Motor neuron (in vitro differentiated cells): ENCODE measurements at regions not wholly inside any gene's neighbourhood (a gene's known extent, or its start where the extent isn't known, plus 50 kb on each side); places are given as distances from the start of the nearest gene placed in this dataset.
A peak's percentile ranks its signal among the peaks of the same experiment; 100 is the strongest.
"Not testable (repeated sequence)": the region's sequence is repeated elsewhere in the genome, so short reads cannot be mapped to it uniquely, and the experiment has no call there.

ENCODE experiments used
- ATAC-seq, 8 experiments: fragments of 200-7000 bp; cut with Tn5 transposase; replicated peaks in 6 of 8; 2 replicates each; pipeline ENCODE4 v1.8.0; 2021; ENCODE audit warnings: mild to moderate bottlenecking in 8 of 8, moderate library complexity in 8 of 8
- H3K27ac ChIP-seq, 2 donors: fragments of 250-450 bp; sonication (Bioruptor Pico); 2 replicates each; pipeline ENCODE4 v1.9.0; 2021; ENCODE audit warnings: antibody characterized with exemption in 2 of 2, mild to moderate bottlenecking in 2 of 2, moderate library complexity in 1 of 2
- H3K4me1 ChIP-seq, 2 donors: fragments of 250-450 bp; sonication (Bioruptor Pico); replicated peaks in 1 of 2; 2 replicates each; pipeline ENCODE4 v1.6.1; 2021; ENCODE audit warnings: antibody characterized with exemption in 2 of 2, mild to moderate bottlenecking in 2 of 2, moderate library complexity in 1 of 2
- H3K4me3 ChIP-seq, 5 donors: fragments of 250-450 bp; sonication (Bioruptor Pico); 2 replicates each; pipeline ENCODE4 v1.9.0; 2021; ENCODE audit warnings: antibody characterized with exemption in 5 of 5, mild to moderate bottlenecking in 5 of 5, moderate library complexity in 4 of 5
- WGBS, 10 experiments: fragments of 450-650 bp; shearing (Covaris generic); methylation state at CpG; one replicate each; pipeline ENCODE4 v1.0.0; 2022; 5-methylcytosine and 5-hydroxymethylcytosine counted together
- in situ Hi-C, 9 experiments: fragments of 400-800 bp; cut with MboI; loops; one replicate each; pipeline ENCODE4 v1.15.0; 2021; ENCODE audit warnings: low sequenced_read_pairs in 9 of 9, low pct_unique_long_range_greater_than_20kb in 2 of 9; ENCODE audit not compliant: unreplicated experiment in 9 of 9

DNA sequence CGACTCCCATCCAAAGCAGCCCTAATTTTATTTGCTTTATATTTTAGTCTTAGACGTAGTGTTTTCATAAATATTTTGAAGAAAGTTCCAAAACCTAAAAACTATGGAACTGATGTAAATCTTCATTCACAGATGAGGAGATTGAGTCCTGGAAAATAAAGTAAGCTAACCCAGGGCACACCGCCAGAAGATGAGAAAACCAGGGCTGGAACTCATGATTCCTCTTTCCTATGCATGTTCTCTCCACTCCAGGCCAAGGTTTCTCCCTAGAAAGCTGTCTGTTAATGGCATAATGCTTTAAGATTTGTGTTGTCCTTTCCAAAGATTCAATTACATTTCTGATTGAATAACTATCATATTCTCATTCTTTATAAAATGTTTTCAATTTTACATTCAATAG lies 78.4 kb upstream of the ZC3H15 start:
- Histone ChIP-seq H3K27ac (no peak overlapping the region), H3K4me1 (no peaks in the 10 kb centered on the region), H3K4me3 (no peak overlapping the region)
- 20 to 100% (median 86%) methylated on average over 1 to 3 of the region's 3 CpGs; no CpG with 5 or more reads in 1 of the 10 experiments for WGBS, 10 experiments
- in situ Hi-C loops = no loop called here
- ATAC-seq = peak in 1 of 8 experiments; percentile 36

DNA sequence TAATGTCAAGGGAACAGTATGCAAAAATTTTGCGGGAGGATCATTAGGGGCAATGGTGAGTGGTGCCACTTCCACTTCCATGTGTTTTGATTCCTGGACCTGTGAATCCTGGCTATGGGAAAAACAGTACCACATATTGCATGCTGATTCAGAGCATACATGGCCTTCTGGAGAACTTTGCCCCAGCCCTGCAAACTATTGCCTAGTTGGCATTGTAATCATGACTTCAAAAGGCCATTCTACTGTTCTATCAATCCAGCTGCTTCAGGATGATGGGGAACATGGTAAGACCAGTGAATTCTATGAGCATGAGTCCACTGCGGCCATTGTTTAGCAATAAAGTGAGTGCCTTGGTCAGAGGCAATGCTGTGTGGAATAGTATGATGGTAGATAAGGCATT lies 75.3 kb upstream of the ZC3H15 start:
- in situ Hi-C loops = no loop called here
- Histone ChIP-seq H3K27ac (no peak overlapping the region), H3K4me1 (no peaks in the 10 kb centered on the region), H3K4me3 (no peak overlapping the region)
- WGBS, 10 experiments = 80 to 100% (median 100%) methylated on average over 1 to 2 of the region's 2 CpGs; no CpG with 5 or more reads in 3 of the 10 experiments
- no peak for ATAC-seq

DNA sequence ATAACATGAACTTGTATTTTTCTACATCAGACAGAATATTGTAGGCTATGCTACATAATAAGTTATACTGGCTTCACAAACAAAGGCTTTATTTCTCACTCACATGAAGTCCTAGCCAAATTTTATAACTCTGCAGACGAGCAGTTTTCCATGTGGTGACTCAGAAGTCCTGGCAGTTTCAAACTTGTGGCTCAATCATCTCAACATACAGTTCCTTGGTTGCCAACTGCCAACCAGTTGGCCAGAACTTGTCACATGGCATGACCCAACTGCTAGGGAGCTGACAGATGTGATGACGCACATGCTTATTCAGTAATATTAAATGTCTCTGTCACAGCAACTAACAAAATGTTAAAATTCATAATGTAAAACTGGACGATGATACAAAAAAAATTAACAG lies 63.8 kb upstream of the ZC3H15 start:
- no peaks in the 10 kb centered on the region for H3K4me1 ChIP-seq
- WGBS, 10 experiments = 0 to 96% (median 78%) methylated on average over 1 to 3 of the region's 3 CpGs; no CpG with 5 or more reads in 1 of the 10 experiments
- in situ Hi-C loops = no loop called here
- H3K4me3 ChIP-seq = no peak overlapping the region
- ATAC-seq = peak in 3 of 8 experiments; percentile 72 to 96 (median 85)
- H3K27ac ChIP-seq = no peak overlapping the region

DNA sequence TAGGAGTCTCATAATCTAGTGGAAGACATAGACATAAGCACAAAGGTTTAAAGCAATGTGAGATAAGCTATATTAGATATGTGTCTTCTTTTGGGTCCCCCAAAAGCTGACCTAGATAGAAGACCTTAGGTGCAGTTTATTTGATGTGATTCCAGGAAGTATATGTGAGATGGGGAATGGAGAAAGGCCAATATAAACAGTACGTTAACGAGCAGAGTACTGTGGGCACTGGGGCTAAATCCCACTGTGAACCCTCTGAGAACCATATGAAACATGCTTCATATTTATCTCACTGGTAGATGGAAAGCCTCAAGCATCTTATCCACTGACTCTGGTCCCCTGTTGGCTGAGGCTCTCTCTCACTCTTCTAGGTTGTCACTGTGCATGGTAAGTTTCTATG lies 62.6 kb upstream of the ZC3H15 start:
- 80 to 100% (median 100%) methylated on average over 1 to 2 of the region's 2 CpGs; no CpG with 5 or more reads in 3 of the 10 experiments for WGBS, 10 experiments
- in situ Hi-C loops = no loop called here
- Histone ChIP-seq H3K27ac (no peak overlapping the region), H3K4me1 (no peaks in the 10 kb centered on the region), H3K4me3 (no peak overlapping the region)
- no peak for ATAC-seq

DNA sequence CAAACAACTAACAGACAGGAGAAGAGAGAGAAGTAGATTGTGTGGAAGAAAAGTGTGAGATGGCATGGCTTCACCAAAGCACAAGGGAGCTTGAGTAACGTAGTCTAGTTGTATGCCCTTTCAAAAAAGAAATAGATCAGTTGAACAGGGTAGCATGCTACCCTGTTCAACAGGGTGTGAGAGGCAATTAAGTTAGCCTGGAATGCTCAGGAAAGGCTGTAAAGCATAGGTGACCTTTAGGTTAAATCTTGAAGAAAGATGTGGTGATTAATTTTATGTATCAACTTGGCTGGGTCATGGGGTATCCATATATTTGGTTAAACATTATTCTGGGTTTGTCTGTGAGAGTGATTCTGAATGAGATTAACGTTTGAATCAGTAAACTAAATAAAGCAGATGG lies 61.8 kb upstream of the ZC3H15 start:
- WGBS, 10 experiments = 0 to 58% (median 21%) methylated on average over 1 to 2 of the region's 2 CpGs; no CpG with 5 or more reads in 1 of the 10 experiments
- no peak for ATAC-seq
- in situ Hi-C loops = no loop called here
- peaks cover 0 to 2% of the 10 kb centered on the region in 2 donors for H3K4me1 ChIP-seq
- no peak overlapping the region for H3K27ac ChIP-seq
- no peak overlapping the region for H3K4me3 ChIP-seq

DNA sequence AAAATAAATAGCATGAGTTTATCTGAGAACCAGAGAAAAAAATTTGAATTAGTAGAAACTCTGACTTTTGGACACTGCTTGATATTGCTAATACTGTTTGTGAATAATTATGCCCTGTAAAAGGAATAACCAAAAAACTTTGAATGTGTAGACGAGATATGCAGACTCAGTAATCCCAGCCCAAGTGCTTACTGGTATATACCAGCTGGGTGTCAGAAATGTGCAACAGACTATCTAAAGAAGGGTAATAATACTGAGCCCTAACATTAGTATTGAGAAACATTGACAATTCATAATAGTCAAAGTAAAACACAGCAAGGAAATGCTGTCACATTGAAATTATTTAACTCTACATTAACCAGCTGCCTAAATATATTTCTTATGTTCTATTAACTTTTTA lies 60.5 kb upstream of the ZC3H15 start:
- H3K4me1 ChIP-seq = peaks cover 0 to 4% of the 10 kb centered on the region in 2 donors
- in situ Hi-C loops = no loop called here
- ATAC-seq = peak in 2 of 8 experiments; percentile 16 to 40
- no peak overlapping the region for H3K4me3 ChIP-seq
- no peak overlapping the region for H3K27ac ChIP-seq
- WGBS, 10 experiments = 0 to 100% (median 78%) methylated on average over 1 of the region's 1 CpG; no CpG with 5 or more reads in 1 of the 10 experiments

DNA sequence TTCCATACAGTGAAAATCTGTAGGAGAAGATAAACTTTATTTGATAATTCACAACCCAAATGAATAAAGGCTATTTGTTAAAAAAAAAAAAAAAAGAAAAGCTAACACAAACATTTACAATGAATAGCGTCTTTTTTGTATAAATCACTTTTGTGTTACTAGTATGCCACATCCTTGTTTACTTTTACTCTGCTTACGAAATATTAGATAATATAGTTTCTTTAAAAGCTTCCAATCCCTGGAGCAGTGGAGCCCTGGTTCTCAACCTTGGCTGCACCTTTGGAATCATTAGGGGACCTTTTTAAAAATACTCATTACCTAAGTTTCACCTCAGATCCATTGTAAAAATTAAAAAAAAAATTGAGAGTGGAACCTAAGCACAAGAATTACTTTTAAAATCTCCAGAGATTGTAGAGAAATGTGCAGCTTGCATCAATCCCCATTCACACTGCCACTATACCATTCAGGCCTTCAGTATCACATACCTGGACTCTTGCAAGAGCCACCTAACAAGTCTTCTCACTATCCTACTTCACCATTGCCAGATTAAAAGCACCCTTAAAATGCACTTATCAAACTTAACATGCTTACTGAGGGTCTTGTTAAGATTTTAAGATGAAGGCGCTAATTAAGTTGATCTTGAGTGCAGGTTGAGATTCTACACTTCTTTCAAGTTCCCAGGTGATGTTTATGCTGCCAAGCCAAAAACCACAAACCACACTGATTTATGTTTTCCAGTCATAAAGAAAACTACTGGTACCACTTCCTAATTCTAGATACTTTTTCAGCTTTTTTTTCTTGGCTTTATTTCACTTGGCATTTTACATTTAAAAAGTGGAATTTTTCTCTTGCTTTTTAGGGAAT lies 59.7 kb upstream of the ZC3H15 start:
- Histone ChIP-seq H3K4me3 (no peak overlapping the region), H3K27ac (no peak overlapping the region), H3K4me1 (peaks cover 0 to 4% of the 10 kb centered on the region in 2 donors)
- in situ Hi-C loops = no loop called here
- ATAC-seq = no peak
- 65 to 100% (median 99%) methylated on average over 1 to 3 of the region's 3 CpGs for WGBS, 10 experiments

DNA sequence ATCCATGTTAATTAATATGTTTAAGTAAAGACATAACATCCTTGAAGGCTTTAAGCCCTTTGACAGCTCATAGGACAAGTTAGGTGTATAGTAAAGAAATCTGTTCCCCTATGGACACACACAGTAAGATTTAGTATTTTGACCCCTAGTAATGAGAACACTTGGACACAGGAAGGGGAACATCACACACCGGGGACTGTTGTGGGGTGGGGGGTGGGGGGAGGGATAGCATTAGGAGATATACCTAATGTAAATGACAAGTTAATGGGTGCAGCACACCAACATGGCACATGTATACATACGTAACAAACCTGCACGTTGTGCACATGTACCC lies 59.1 kb upstream of the ZC3H15 start:
- WGBS, 10 experiments = 100% methylated on average over 2 of the region's 3 CpGs; no CpG with 5 or more reads in 9 of the 10 experiments
- in situ Hi-C loops, H3K4me1 ChIP-seq, ATAC-seq, H3K4me3 ChIP-seq, H3K27ac ChIP-seq: not testable (repeated sequence)

DNA sequence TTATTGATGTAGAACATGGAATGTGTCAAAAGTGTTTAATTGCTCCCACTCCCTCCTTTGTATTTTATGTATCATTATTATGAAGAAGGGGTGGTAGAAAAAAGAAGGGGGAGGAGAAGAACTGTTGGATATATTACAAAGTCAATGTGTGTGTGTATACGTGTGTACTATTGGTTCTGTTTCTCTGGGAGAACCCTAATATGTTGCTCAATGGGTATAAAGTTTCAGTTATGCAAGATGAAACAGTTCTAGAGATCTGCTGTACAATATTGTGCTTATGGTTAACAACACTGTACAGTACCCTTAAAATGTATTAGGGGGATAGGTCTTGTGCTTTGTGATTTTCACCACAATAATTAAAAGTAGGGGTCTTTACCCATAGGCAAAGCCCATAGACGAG lies 58.1 kb upstream of the ZC3H15 start:
- in situ Hi-C loops = no loop called here
- 48 to 100% (median 96%) methylated on average over 1 to 2 of the region's 2 CpGs; no CpG with 5 or more reads in 3 of the 10 experiments for WGBS, 10 experiments
- H3K4me3 ChIP-seq = no peak overlapping the region

DNA sequence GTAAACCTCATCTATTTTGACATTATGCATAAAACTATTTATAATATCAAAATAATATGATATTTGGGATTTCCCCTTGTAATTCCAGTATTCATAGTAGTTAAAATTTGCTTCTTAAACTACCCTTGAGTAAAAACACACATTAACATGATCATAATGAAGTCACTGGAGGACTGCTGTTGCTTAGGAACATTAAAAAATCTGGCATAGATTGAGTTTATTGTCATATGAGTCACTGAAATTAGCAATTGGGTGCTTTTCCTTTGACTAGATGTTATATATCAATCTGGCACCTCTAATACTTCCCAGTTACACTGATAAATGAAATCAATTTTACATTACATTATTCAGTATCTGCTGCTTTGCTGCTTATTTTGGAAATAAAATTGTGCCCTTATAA lies 57.0 kb upstream of the ZC3H15 start:
- in situ Hi-C loops = no loop called here

More for the DNA sequence above, 58.1 kb upstream of the ZC3H15 start:
- no peak for ATAC-seq
- no peak overlapping the region for H3K27ac ChIP-seq
- H3K4me1 ChIP-seq = peaks cover 0 to 4% of the 10 kb centered on the region in 2 donors

DNA sequence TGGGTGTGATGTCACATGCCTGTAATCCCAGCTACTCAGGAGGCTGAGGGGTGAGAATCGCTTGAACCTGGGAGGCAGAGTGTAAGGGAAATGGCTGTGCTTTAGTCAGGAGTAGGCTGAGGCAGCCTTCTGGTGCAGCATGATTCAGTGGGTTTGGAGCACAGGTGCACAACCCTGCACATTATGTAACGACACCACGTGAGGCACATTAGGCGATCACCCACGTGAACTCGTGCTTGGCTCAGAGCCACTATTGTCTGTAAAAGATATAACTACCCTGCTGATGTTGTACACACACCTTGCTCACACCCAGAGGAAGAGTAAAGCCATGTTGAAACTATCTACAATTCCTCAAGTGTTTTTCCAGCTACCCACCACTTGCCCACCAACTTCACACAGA lies 54.8 kb upstream of the ZC3H15 start:
- Histone ChIP-seq H3K27ac (no peak overlapping the region), H3K4me3 (no peak overlapping the region), H3K4me1 (peaks cover 0 to 4% of the 10 kb centered on the region in 2 donors)
- in situ Hi-C loops = no loop called here
- WGBS, 10 experiments = 88 to 100% (median 95%) methylated on average over 1 to 6 of the region's 6 CpGs; no CpG with 5 or more reads in 4 of the 10 experiments
- no peak for ATAC-seq

More for the DNA sequence above, 57.0 kb upstream of the ZC3H15 start:
- Histone ChIP-seq H3K4me1 (peaks cover 0 to 4% of the 10 kb centered on the region in 2 donors), H3K4me3 (no peak overlapping the region), H3K27ac (no peak overlapping the region)
- ATAC-seq = peak; percentile 36 to 88 (median 69)

DNA sequence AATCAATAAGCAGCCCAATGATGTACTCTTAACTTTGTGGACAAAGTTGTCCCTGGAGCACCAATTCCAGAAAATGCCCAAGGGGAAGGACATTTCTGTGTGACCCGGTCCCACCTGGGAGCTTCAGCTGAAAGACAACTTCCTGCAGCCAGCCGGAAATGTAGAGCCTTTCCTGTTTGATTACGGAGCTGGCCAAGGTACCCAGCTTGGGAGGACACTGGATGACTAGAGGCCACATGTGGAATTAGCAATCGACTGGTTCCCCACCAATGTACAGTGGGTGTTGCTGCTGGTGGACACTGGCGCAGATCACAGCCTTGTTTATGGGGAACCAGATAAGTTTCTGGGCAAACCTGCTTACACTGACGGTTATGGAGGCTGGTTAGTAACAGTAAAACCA lies 53.0 kb upstream of the ZC3H15 start:
- ATAC-seq = no peak
- H3K4me1 ChIP-seq = peaks cover 0 to 4% of the 10 kb centered on the region in 2 donors
- no peak overlapping the region for H3K27ac ChIP-seq
- 33 to 100% (median 100%) methylated on average over 1 to 6 of the region's 6 CpGs; no CpG with 5 or more reads in 3 of the 10 experiments for WGBS, 10 experiments
- in situ Hi-C loops = no loop called here
- H3K4me3 ChIP-seq = no peak overlapping the region

DNA sequence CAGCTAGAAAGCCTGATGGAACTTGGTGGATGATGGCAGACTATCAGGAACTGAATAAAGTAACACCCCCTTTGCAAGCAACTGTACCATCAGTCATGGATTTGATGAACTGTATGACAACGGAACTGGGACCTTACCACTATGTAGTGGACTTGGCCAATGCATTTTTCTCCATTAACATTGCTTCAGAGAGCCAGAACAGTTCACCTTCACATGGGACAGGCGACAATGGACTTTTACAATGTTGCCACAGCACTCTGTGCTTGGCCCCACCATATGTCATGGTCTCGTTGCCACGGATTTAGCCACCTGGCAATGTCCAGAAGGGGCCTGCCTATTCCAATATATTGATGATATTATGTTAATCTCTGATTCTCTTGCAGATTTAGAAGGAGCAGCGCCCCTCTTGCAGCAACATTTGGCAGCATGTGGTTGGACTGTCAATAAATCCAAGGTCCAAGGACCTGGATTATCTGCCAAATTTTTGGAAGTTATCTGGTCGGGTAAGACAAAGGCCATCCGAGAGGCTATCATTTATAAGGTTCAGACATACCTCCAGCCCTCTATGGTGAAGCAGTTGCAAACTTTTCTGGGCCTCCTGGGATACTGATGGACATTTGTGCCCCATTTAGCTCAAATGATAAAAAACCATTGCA lies 52.2 kb upstream of the ZC3H15 start:
- H3K4me3 ChIP-seq = no peak overlapping the region
- in situ Hi-C loops = no loop called here
- H3K4me1 ChIP-seq = peaks cover 0 to 4% of the 10 kb centered on the region in 2 donors
- ATAC-seq = no peak
- 69 to 100% (median 88%) methylated on average over 1 to 5 of the region's 7 CpGs; no CpG with 5 or more reads in 3 of the 10 experiments for WGBS, 10 experiments
- H3K27ac ChIP-seq = no peak overlapping the region
